Neuronal stem cell (in vitro differentiated cells): ENCODE measurements at regions not wholly inside any gene's neighbourhood (a gene's known extent, or its start where the extent isn't known, plus 50 kb on each side); places are given as distances from the start of the nearest gene placed in this dataset.
"Not testable (repeated sequence)": the region's sequence is repeated elsewhere in the genome, so short reads cannot be mapped to it uniquely, and the experiment has no call there.

Source experiments
- DNase-seq: peaks from one replicate; pipeline ENCODE4 v3.0.0-alpha.2; 2013; ENCODE audit warnings: low spot score
- H2AFZ ChIP-seq: one replicate; pipeline ENCODE4 v1.6.1; 2013; ENCODE audit warnings: mild to moderate bottlenecking, low read length, inconsistent platforms
- H2AK5ac ChIP-seq: 2 replicates; pipeline ENCODE4 v1.6.1; 2013; ENCODE audit warnings: low read depth, mild to moderate bottlenecking, inconsistent platforms, low read length, moderate library complexity, mixed read lengths
- H2BK120ac ChIP-seq: 2 replicates; pipeline ENCODE4 v1.6.1; 2013; ENCODE audit warnings: low read depth, mild to moderate bottlenecking, inconsistent platforms, low read length, moderate library complexity, mixed read lengths
- H2BK12ac ChIP-seq: one replicate; pipeline ENCODE4 v1.6.1; 2013; ENCODE audit warnings: low read length, inconsistent platforms
- H2BK15ac ChIP-seq: 2 replicates; pipeline ENCODE4 v1.6.1; 2013; ENCODE audit warnings: mild to moderate bottlenecking, low read length, inconsistent platforms, mixed read lengths
- H2BK5ac ChIP-seq: one replicate; pipeline ENCODE4 v1.6.1; 2013; ENCODE audit warnings: inconsistent platforms, mild to moderate bottlenecking, low read length, moderate library complexity
- H3K14ac ChIP-seq: one replicate; pipeline ENCODE4 v1.6.1; 2013; ENCODE audit warnings: low read length, inconsistent platforms
- H3K18ac ChIP-seq: 2 replicates; pipeline ENCODE4 v1.6.1; 2013; ENCODE audit warnings: low read length, inconsistent platforms
- H3K23ac ChIP-seq: 2 replicates; pipeline ENCODE4 v1.6.1; 2013; ENCODE audit warnings: low read depth, mild to moderate bottlenecking, mixed read lengths, low read length, inconsistent platforms; ENCODE audit not compliant: poor library complexity
- H3K27ac ChIP-seq: replicated peaks from 3 replicates; pipeline ENCODE4 v1.5.1; 2013; ENCODE audit warnings: low read length, inconsistent platforms
- H3K27me3 ChIP-seq, 3 experiments: 2 replicates each; pipeline ENCODE4 v1.6.1; 2013; ENCODE audit warnings: low read length in 3 of 3, mild to moderate bottlenecking in 2 of 3, inconsistent platforms in 1 of 3, low read depth in 1 of 3, mixed read lengths in 1 of 3, moderate library complexity in 1 of 3; ENCODE audit not compliant: control insufficient read depth in 3 of 3, insufficient read depth in 3 of 3
- H3K36me3 ChIP-seq, 2 donors: replicated peaks in 1 of 2; 2 replicates each; pipeline ENCODE4 v1.6.1; 2013; ENCODE audit warnings: low read length in 2 of 2; ENCODE audit not compliant: control insufficient read depth in 2 of 2, insufficient read depth in 2 of 2
- H3K4ac ChIP-seq: 2 replicates; pipeline ENCODE4 v1.6.1; 2013; ENCODE audit warnings: inconsistent platforms, mild to moderate bottlenecking, low read length, moderate library complexity
- H3K4me1 ChIP-seq, 2 donors: 1 replicate in 1 of 2; 2 replicates in 1 of 2; pipeline ENCODE4 v1.6.1; 2013; ENCODE audit warnings: low read length in 2 of 2, low read depth in 1 of 2; ENCODE audit not compliant: control insufficient read depth in 2 of 2, insufficient read depth in 1 of 2
- H3K4me2 ChIP-seq: one replicate; pipeline ENCODE4 v1.6.1; 2013; ENCODE audit warnings: mild to moderate bottlenecking, low read length, inconsistent platforms; ENCODE audit not compliant: insufficient read depth, poor library complexity, severe bottlenecking
- H3K4me3 ChIP-seq, 2 donors: 2 replicates each; pipeline ENCODE4 v1.5.1; 2013; ENCODE audit warnings: low read length in 2 of 2, mild to moderate bottlenecking in 2 of 2, inconsistent platforms in 1 of 2, moderate library complexity in 1 of 2
- H3K79me1 ChIP-seq: one replicate; pipeline ENCODE4 v1.6.1; 2013; ENCODE audit warnings: low read depth, mild to moderate bottlenecking, inconsistent platforms, low read length, moderate library complexity
- H3K9ac ChIP-seq: one replicate; pipeline ENCODE4 v1.6.1; 2013; ENCODE audit warnings: mild to moderate bottlenecking, low read depth, low read length, inconsistent platforms; ENCODE audit not compliant: poor library complexity
- H3K9me3 ChIP-seq, 2 donors: replicated peaks in 1 of 2; 2 replicates each; pipeline versions ENCODE3 to v1.6.1; 2013; ENCODE audit warnings: low read length in 2 of 2, mild to moderate bottlenecking in 2 of 2, inconsistent platforms in 1 of 2, low read depth in 1 of 2, mixed read lengths in 1 of 2, moderate library complexity in 1 of 2; ENCODE audit not compliant: control insufficient read depth in 2 of 2, insufficient read depth in 1 of 2
- H4K8ac ChIP-seq: one replicate; pipeline ENCODE4 v1.6.1; 2013; ENCODE audit warnings: low read depth, mild to moderate bottlenecking, inconsistent platforms, low read length, moderate library complexity
- H4K91ac ChIP-seq: one replicate; pipeline ENCODE4 v1.6.1; 2013; ENCODE audit warnings: low read length, low read depth, mild to moderate bottlenecking, inconsistent platforms; ENCODE audit not compliant: poor library complexity
- WGBS, 2 donors: extraction: QIAGEN DNeasy Blood & Tissue Kit; methylation state at CpG; one replicate each; pipeline ENCODE4 v1.1.7; 2013; ENCODE audit warnings: missing lambda C conversion rate in 2 of 2, mixed read lengths in 1 of 2; ENCODE audit not compliant: insufficient read length in 2 of 2, insufficient replicate concordance in 1 of 2; ENCODE audit errors: extremely low coverage in 2 of 2; 5-methylcytosine and 5-hydroxymethylcytosine counted together

- Histone ChIP-seq H2AFZ (no peak overlapping the region), H4K8ac (no peak overlapping the region), H3K79me1 (no peaks in the 10 kb centered on the region), H3K4ac (no peak overlapping the region), H3K23ac (no peak overlapping the region), H3K4me1 (peaks cover 3 to 10% of the 10 kb centered on the region in 2 donors), H2BK120ac (no peak overlapping the region), H3K27me3 (no peaks in the 10 kb centered on the region), H3K9ac (no peak overlapping the region), H3K4me3 (no peak overlapping the region), H3K14ac (no peak overlapping the region), H3K27ac (no peak overlapping the region), H3K4me2 (no peak overlapping the region), H2AK5ac (no peak overlapping the region), H3K36me3 (no peaks in the 10 kb centered on the region), H3K9me3 (peaks cover 0 to 2% of the 10 kb centered on the region in 2 donors), H2BK15ac (no peak overlapping the region), H2BK5ac (no peak overlapping the region), H4K91ac (no peak overlapping the region), H2BK12ac (no peak overlapping the region), H3K18ac (no peak overlapping the region)
- WGBS, 2 donors, result no CpG with 5 or more reads among the region's 10 CpGs
- no peak for DNase-seq
Observed at GRCh38 chr10:30709229-30709628, 79.7 kb upstream of the LYZL2 start.

GRCh38 chr10:30708234-30708633 lies 78.7 kb upstream of the LYZL2 start:
- Histone ChIP-seq H3K9me3 (no peaks in the 10 kb centered on the region), H3K4me1 (peaks cover 3 to 10% of the 10 kb centered on the region in 2 donors), H3K79me1 (no peaks in the 10 kb centered on the region), H2BK5ac (no peak overlapping the region), H2AFZ (no peak overlapping the region), H4K8ac (no peak overlapping the region), H3K18ac (no peak overlapping the region), H3K4me3 (no peak overlapping the region), H3K4ac (no peak overlapping the region), H3K27ac (no peak overlapping the region), H3K4me2 (no peak overlapping the region), H4K91ac (no peak overlapping the region), H3K23ac (no peak overlapping the region), H3K27me3 (no peaks in the 10 kb centered on the region), H2BK12ac (no peak overlapping the region), H2AK5ac (no peak overlapping the region), H2BK120ac (no peak overlapping the region), H3K9ac (no peak overlapping the region), H2BK15ac (no peak overlapping the region), H3K14ac (no peak overlapping the region), H3K36me3 (no peaks in the 10 kb centered on the region)
- 100% methylated on average over 1 of the region's 3 CpGs for WGBS, 2 donors
- DNase-seq, result no peak

GRCh38 chr10:30706189-30706588 lies 76.6 kb upstream of the LYZL2 start:
- H3K4me2 ChIP-seq, H3K23ac ChIP-seq, H2BK12ac ChIP-seq, H3K27me3 ChIP-seq, H3K4ac ChIP-seq, H3K14ac ChIP-seq, H3K9me3 ChIP-seq, H2BK15ac ChIP-seq, H3K9ac ChIP-seq, DNase-seq, H3K27ac ChIP-seq, H2AK5ac ChIP-seq, H3K18ac ChIP-seq, H2BK120ac ChIP-seq, H4K8ac ChIP-seq, H3K4me3 ChIP-seq, H2BK5ac ChIP-seq, H3K79me1 ChIP-seq, H3K36me3 ChIP-seq, H4K91ac ChIP-seq: not testable (repeated sequence)
- Histone ChIP-seq H3K4me1 (peaks cover 6 to 15% of the 10 kb centered on the region in 2 donors), H2AFZ (peak overlapping the region; percentile 78)
- WGBS, 2 donors, result no CpG with 5 or more reads among the region's 1 CpG

GRCh38 chr10:30705625-30706149 lies 76.1 kb upstream of the LYZL2 start:
- Histone ChIP-seq H3K4me2 (no peak overlapping the region), H2AK5ac (no peak overlapping the region), H2BK5ac (no peak overlapping the region), H3K4ac (no peak overlapping the region), H3K79me1 (no peaks in the 10 kb centered on the region), H4K91ac (no peak overlapping the region), H3K18ac (peak overlapping the region; percentile 48), H2BK12ac (peak overlapping the region; percentile 41), H3K27me3 (no peaks in the 10 kb centered on the region), H3K9ac (peak overlapping the region; percentile 70), H3K4me1 (peaks cover 6 to 17% of the 10 kb centered on the region in 2 donors), H3K9me3 (no peaks in the 10 kb centered on the region), H2AFZ (peak overlapping the region; percentile 78), H3K4me3 (no peak overlapping the region), H3K14ac (no peak overlapping the region), H2BK120ac (no peak overlapping the region), H3K23ac (no peak overlapping the region), H4K8ac (no peak overlapping the region), H3K36me3 (no peaks in the 10 kb centered on the region), H3K27ac (no peak overlapping the region), H2BK15ac (no peak overlapping the region)
- WGBS, 2 donors, result no CpG with 5 or more reads among the region's 9 CpGs
- DNase-seq, result no peak
